CD4-positive, alpha-beta T cell (primary cell): ENCODE measurements at regions not wholly inside any gene's neighbourhood (a gene's known extent, or its start where the extent isn't known, plus 50 kb on each side); places are given as distances from the start of the nearest gene placed in this dataset.

Experiments used
- ATAC-seq: fragments of 200-7000 bp; cut with Tn5 transposase; one replicate; pipeline ENCODE4 v1.10.0; 2022; ENCODE audit warnings: mild to moderate bottlenecking; ENCODE audit not compliant: poor library complexity
- CTCF ChIA-PET: fragments of 350-600 bp; sonication (Branson Sonifier 250); formaldehyde crosslinking; loops from one replicate; lab custom pipeline; 2021; ENCODE audit warnings: antibody characterized with exemption, inconsistent platforms; lab: Charles Lee
- POLR2A ChIA-PET: fragments of 350-600 bp; sonication (Branson Sonifier 250); formaldehyde crosslinking; loops from one replicate; lab custom pipeline; 2021; ENCODE audit warnings: antibody characterized with exemption, inconsistent platforms; lab: Charles Lee
- DNase-seq, 14 experiments: peaks; one replicate each; pipeline ENCODE4 v3.0.0-alpha.2; 2013 to 2020; ENCODE audit warnings: mixed read lengths in 2 of 14
- H3K27ac ChIP-seq, 2 donors: one replicate each; pipeline versions ENCODE4 v1.5.1 to v1.7.0; 2013; ENCODE audit warnings: low read length in 2 of 2, low read depth in 1 of 2, mild to moderate bottlenecking in 1 of 2
- H3K27me3 ChIP-seq, 2 experiments: 1 replicate in 1 of 2; 2 replicates in 1 of 2; pipeline versions ENCODE4 v1.6.1 to v1.7.0; 2013; ENCODE audit warnings: low read length in 2 of 2, control low read depth in 1 of 2, mild to moderate bottlenecking in 1 of 2, moderate library complexity in 1 of 2; ENCODE audit not compliant: insufficient read depth in 2 of 2, control insufficient read depth in 1 of 2
- H3K36me3 ChIP-seq: one replicate; pipeline ENCODE4 v1.6.1; 2013; ENCODE audit warnings: low read length, control low read depth; ENCODE audit not compliant: insufficient read depth
- H3K4me1 ChIP-seq: one replicate; pipeline ENCODE4 v1.6.1; 2013; ENCODE audit warnings: low read length, control low read depth; ENCODE audit not compliant: insufficient read depth
- H3K4me3 ChIP-seq: one replicate; pipeline ENCODE4 v1.5.1; 2013; ENCODE audit warnings: mild to moderate bottlenecking, low read length, moderate library complexity
- H3K9me3 ChIP-seq, 2 experiments: 1 replicate in 1 of 2; 2 replicates in 1 of 2; pipeline versions ENCODE4 v1.6.1 to v1.7.0; 2013; ENCODE audit warnings: low read length in 2 of 2, mild to moderate bottlenecking in 2 of 2, control low read depth in 1 of 2, moderate library complexity in 1 of 2; ENCODE audit not compliant: control insufficient read depth in 1 of 2, insufficient read depth in 1 of 2
- H3K27ac Mint-ChIP-seq: one replicate; pipeline ENCODE4 v1.8.0; 2020; ENCODE audit warnings: mixed read lengths
- H3K27me3 Mint-ChIP-seq: one replicate; pipeline ENCODE4 v1.8.0; 2021; ENCODE audit warnings: mixed read lengths
- H3K36me3 Mint-ChIP-seq: one replicate; pipeline ENCODE4 v1.8.0; 2021; ENCODE audit warnings: low read depth, mixed read lengths
- H3K4me1 Mint-ChIP-seq: one replicate; pipeline ENCODE4 v1.8.0; 2021; ENCODE audit warnings: low read depth, mixed read lengths
- H3K4me3 Mint-ChIP-seq: one replicate; pipeline ENCODE4 v1.8.0; 2020; ENCODE audit warnings: mild to moderate bottlenecking, mixed read lengths
- H3K9me3 Mint-ChIP-seq: one replicate; pipeline ENCODE4 v1.8.0; 2020; ENCODE audit warnings: mixed read lengths
- intact Hi-C, 2 experiments: fragments of 100-400 bp; cut with DNase I in 1 of 2; cut with micrococcal nuclease in 1 of 2; formaldehyde crosslinking; loops; one replicate each; pipeline versions ENCODE4 v1.15.1 to v1.9.0; 2023 to 2025; cut with DNase I, micrococcal nuclease
- TF ChIP-seq, protein P1 (sequence below): fragments of 200-600 bp; IDR thresholded peaks from one replicate; pipeline ENCODE4 v1.8.0; 2022; ENCODE audit warnings: antibody characterized with exemption, mild to moderate bottlenecking

DNA sequence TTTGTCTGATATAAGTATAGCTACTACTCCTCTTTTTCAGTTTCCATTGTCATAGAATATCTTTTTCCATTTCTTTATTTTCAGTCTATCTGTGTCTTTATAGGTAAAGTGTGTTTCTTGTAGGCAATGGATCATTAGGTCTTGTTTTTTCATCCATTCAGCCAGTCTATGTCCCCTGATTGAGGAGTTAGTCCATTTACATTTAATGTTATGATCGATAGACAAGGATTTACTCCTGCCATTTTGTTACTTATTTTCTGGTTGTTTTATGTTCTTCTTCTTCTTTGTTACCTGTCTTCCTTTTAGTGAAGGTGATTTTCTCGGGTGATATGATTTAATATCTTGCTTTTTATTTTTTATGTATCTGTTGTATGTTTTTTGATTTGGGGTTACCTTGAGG, 169.0 kb downstream of the BARX1 start:
- Histone ChIP-seq H3K27ac (no peak overlapping the region), H3K9me3 (no peaks in the 10 kb centered on the region), H3K36me3 (no peaks in the 10 kb centered on the region), H3K4me1 (no peaks in the 10 kb centered on the region), H3K4me3 (no peak overlapping the region), H3K27me3 (peaks cover 4 to 10% of the 10 kb centered on the region in 2 experiments)
- intact Hi-C loops: no loop called here
- CTCF ChIA-PET: no interaction called here
- Mint-ChIP-seq H3K27ac (no peak overlapping the region), H3K27me3 (peaks cover 59% of the 10 kb centered on the region), H3K4me1 (no peaks in the 10 kb centered on the region), H3K36me3 (no peaks in the 10 kb centered on the region), H3K4me3 (no peak overlapping the region), H3K9me3 (peaks cover 5% of the 10 kb centered on the region)
- ATAC-seq (no peak), DNase-seq (no peak)
- POLR2A ChIA-PET: no interaction called here
- TF ChIP-seq, protein P1, sequence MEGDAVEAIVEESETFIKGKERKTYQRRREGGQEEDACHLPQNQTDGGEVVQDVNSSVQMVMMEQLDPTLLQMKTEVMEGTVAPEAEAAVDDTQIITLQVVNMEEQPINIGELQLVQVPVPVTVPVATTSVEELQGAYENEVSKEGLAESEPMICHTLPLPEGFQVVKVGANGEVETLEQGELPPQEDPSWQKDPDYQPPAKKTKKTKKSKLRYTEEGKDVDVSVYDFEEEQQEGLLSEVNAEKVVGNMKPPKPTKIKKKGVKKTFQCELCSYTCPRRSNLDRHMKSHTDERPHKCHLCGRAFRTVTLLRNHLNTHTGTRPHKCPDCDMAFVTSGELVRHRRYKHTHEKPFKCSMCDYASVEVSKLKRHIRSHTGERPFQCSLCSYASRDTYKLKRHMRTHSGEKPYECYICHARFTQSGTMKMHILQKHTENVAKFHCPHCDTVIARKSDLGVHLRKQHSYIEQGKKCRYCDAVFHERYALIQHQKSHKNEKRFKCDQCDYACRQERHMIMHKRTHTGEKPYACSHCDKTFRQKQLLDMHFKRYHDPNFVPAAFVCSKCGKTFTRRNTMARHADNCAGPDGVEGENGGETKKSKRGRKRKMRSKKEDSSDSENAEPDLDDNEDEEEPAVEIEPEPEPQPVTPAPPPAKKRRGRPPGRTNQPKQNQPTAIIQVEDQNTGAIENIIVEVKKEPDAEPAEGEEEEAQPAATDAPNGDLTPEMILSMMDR: no peak

- Mint-ChIP-seq H3K27me3 (peaks cover 7% of the 10 kb centered on the region), H3K9me3 (no peaks in the 10 kb centered on the region), H3K4me1 (no peaks in the 10 kb centered on the region), H3K36me3 (no peaks in the 10 kb centered on the region), H3K27ac (no peak overlapping the region), H3K4me3 (no peak overlapping the region)
- no peak for DNase-seq
- ChIA-PET CTCF (no interaction called here), POLR2A (no interaction called here)
- Histone ChIP-seq H3K4me1 (no peaks in the 10 kb centered on the region), H3K27me3 (no peaks in the 10 kb centered on the region), H3K36me3 (no peaks in the 10 kb centered on the region), H3K4me3 (no peak overlapping the region), H3K27ac (no peak overlapping the region), H3K9me3 (no peaks in the 10 kb centered on the region)
- ATAC-seq: no peak
- intact Hi-C loops: no loop called here
- TF ChIP-seq, protein P1: no peak
Observed at GRCh38 chr9:93776873-93777272, 178.3 kb downstream of the BARX1 start.

DNA sequence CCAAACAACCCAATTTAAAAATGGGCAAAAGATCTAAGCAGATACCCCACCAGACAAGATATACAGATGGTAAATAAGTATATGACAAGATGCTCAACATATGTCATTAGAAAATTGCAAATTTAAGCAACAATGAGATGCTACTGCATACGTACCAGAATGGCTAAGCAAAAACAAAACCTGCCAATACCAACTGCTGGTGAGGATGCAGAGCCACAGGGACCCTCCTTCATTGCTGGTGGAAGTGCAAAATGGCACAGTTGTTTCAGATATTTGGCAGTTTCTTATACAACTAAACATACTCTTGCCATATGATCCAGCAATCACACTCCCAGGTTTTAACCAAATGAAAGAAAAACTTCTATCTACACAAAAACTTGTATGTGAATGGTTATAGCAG, 178.9 kb downstream of the BARX1 start:
- Histone ChIP-seq H3K27ac (no peak overlapping the region), H3K4me3 (no peak overlapping the region), H3K36me3 (no peaks in the 10 kb centered on the region), H3K9me3 (no peaks in the 10 kb centered on the region), H3K4me1 (no peaks in the 10 kb centered on the region), H3K27me3 (no peaks in the 10 kb centered on the region)
- Mint-ChIP-seq H3K4me1 (no peaks in the 10 kb centered on the region), H3K27me3 (peaks cover 5% of the 10 kb centered on the region), H3K9me3 (no peaks in the 10 kb centered on the region), H3K4me3 (no peak overlapping the region), H3K36me3 (no peaks in the 10 kb centered on the region), H3K27ac (no peak overlapping the region)
- TF ChIP-seq, protein P1: no peak
- DNase-seq (no peak), ATAC-seq (no peak)
- CTCF ChIA-PET: no interaction called here
- intact Hi-C loops: no loop called here
- POLR2A ChIA-PET: no interaction called here
